ENCODE measurements at regions not wholly inside any gene's neighbourhood (a gene's known extent, or its start where the extent isn't known, plus 50 kb on each side); places are given as distances from the start of the nearest gene placed in this dataset.

DNA sequence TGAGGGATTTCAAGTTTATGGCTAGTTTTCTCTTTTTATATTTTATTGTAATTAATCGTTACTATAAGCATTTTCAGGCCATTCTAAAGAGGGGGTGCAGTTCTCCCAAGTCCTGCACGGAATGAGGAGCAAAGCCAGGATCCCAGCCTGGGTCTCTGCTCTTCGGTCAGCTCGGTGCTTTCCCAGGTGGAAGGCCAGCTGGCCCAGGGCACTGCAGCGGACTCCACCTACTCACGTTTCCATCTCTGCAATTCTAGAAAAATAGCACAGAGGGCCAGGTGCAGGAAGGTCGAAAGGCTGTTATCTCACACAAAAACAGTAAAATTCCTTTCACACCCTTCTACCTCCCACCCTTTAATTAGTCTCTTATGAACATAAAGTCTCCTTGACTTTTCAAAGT is 59.5 kb upstream of the HES1 start:
- TF ChIP-seq, protein P1, sequence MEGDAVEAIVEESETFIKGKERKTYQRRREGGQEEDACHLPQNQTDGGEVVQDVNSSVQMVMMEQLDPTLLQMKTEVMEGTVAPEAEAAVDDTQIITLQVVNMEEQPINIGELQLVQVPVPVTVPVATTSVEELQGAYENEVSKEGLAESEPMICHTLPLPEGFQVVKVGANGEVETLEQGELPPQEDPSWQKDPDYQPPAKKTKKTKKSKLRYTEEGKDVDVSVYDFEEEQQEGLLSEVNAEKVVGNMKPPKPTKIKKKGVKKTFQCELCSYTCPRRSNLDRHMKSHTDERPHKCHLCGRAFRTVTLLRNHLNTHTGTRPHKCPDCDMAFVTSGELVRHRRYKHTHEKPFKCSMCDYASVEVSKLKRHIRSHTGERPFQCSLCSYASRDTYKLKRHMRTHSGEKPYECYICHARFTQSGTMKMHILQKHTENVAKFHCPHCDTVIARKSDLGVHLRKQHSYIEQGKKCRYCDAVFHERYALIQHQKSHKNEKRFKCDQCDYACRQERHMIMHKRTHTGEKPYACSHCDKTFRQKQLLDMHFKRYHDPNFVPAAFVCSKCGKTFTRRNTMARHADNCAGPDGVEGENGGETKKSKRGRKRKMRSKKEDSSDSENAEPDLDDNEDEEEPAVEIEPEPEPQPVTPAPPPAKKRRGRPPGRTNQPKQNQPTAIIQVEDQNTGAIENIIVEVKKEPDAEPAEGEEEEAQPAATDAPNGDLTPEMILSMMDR (conservative IDR thresholded peaks at IDR 0.05 in 1 of 2, IDR thresholded peaks at IDR 0.05 in 1 of 2; ENCODE audit: extremely low read depth in 1 of 2, insufficient read depth in 1 of 2, low read depth in 1 of 2, low read length in 2 of 2): no peak
- no peak for TF ChIP-seq EZH2 (IDR thresholded peaks at IDR 0.05; ENCODE audit: borderline replicate concordance, low read length)
